Endothelial cell of umbilical vein (primary cell): ENCODE measurements at regions not wholly inside any gene's neighbourhood (a gene's known extent, or its start where the extent isn't known, plus 50 kb on each side); places are given as distances from the start of the nearest gene placed in this dataset.

Experiments used
- BruUV-seq: library from RNA; stranded (reverse); fragments of 400-500 nt; replicated peaks from 2 replicates; lab custom pipeline; 2021; lab: Mats Ljungman, UMichigan
- CTCF ChIA-PET: fragments of 300-600, 350-600 bp; sonication (Branson Sonifier 250); formaldehyde crosslinking; loops from one replicate; lab custom pipeline; 2021; ENCODE audit warnings: antibody characterized with exemption, inconsistent platforms; lab: Charles Lee
- POLR2A ChIA-PET: fragments of 300-600, 350-600 bp; sonication (Branson Sonifier 250); formaldehyde crosslinking; loops from one replicate; lab custom pipeline; 2021; ENCODE audit warnings: antibody characterized with exemption, inconsistent platforms; lab: Charles Lee
- DNase-seq: peaks from one replicate; pipeline ENCODE4 v3.0.0-alpha.2; 2011; ENCODE audit warnings: low read depth, low spot score
- FAIRE-seq: peaks from 2 replicates; lab custom pipeline; 2011; peaks lifted over from hg19 to GRCh38; lab: Jason Lieb, UNC
- H2AFZ ChIP-seq: 2 replicates; pipeline ENCODE4 v1.6.0; 2012; ENCODE audit warnings: low read depth, low read length, control low read depth, inconsistent platforms
- H3K27ac ChIP-seq: 2 replicates; pipeline ENCODE4 v1.5.1; 2011; ENCODE audit warnings: low read depth, mild to moderate bottlenecking, control low read depth, low read length, moderate library complexity; ENCODE audit not compliant: insufficient read depth
- H3K27me3 ChIP-seq, 2 experiments: 2 replicates each; pipeline versions ENCODE4 v1.6.0 to v1.6.1; 2011; ENCODE audit warnings: low read length in 2 of 2, mixed read lengths in 1 of 2; ENCODE audit not compliant: control insufficient read depth in 2 of 2, insufficient read depth in 2 of 2
- H3K36me3 ChIP-seq, 2 experiments: 2 replicates in 1 of 2; 3 replicates in 1 of 2; pipeline ENCODE4 v1.5.1; 2011; ENCODE audit warnings: low read length in 2 of 2, mild to moderate bottlenecking in 1 of 2, moderate library complexity in 1 of 2; ENCODE audit not compliant: control insufficient read depth in 2 of 2, insufficient read depth in 2 of 2; ENCODE audit errors: extremely low read depth in 1 of 2
- H3K4me1 ChIP-seq: 3 replicates; pipeline ENCODE4 v1.5.1; 2011; ENCODE audit warnings: mild to moderate bottlenecking, low read length; ENCODE audit not compliant: control insufficient read depth, insufficient read depth; ENCODE audit errors: extremely low read depth
- H3K4me2 ChIP-seq: 2 replicates; pipeline ENCODE4 v1.6.1; 2011; ENCODE audit warnings: low read length, control low read depth, mixed read lengths; ENCODE audit not compliant: insufficient read depth
- H3K4me3 ChIP-seq, 3 experiments: fragments of 200-600 bp in 1 of 3; sonication (generic), shearing (Covaris generic) in 1 of 3; replicated peaks in 1 of 3; 2 replicates each; pipeline ENCODE4 v1.5.1; 2011 to 2016; ENCODE audit warnings: control low read depth in 3 of 3, low read length in 3 of 3, mild to moderate bottlenecking in 2 of 3, inconsistent platforms in 1 of 3, low read depth in 1 of 3, moderate library complexity in 1 of 3; ENCODE audit not compliant: insufficient read depth in 1 of 3
- H3K79me2 ChIP-seq: 2 replicates; pipeline ENCODE4 v1.6.0; 2012; ENCODE audit warnings: low read length, inconsistent platforms; ENCODE audit not compliant: control insufficient read depth, insufficient read depth
- H3K9ac ChIP-seq: replicated peaks from 2 replicates; pipeline ENCODE3; 2011; ENCODE audit warnings: low read length, control low read depth; ENCODE audit not compliant: insufficient read depth; ENCODE audit errors: extremely low read depth
- H3K9me1 ChIP-seq: replicated peaks from 3 replicates; pipeline ENCODE4 v1.6.0; 2011; ENCODE audit warnings: mild to moderate bottlenecking, low read length; ENCODE audit not compliant: control insufficient read depth, insufficient read depth; ENCODE audit errors: extremely low read depth
- H3K9me3 ChIP-seq: replicated peaks from 2 replicates; pipeline ENCODE4 v1.5.1; 2012; ENCODE audit warnings: low read length, inconsistent platforms; ENCODE audit not compliant: control insufficient read depth, insufficient read depth
- H4K20me1 ChIP-seq: replicated peaks from 2 replicates; pipeline ENCODE3; 2011; ENCODE audit warnings: mild to moderate bottlenecking, low read length; ENCODE audit not compliant: control insufficient read depth, insufficient read depth; ENCODE audit errors: extremely low read depth
- EZH2 ChIP-seq: IDR thresholded peaks from 2 replicates; pipeline ENCODE4 v1.6.1; 2012; ENCODE audit warnings: borderline replicate concordance, low read depth, mild to moderate bottlenecking, moderate library complexity, low read length, inconsistent platforms; ENCODE audit not compliant: severe bottlenecking
- FOS ChIP-seq: IDR thresholded peaks from 2 replicates; pipeline ENCODE4 v1.6.1; 2011; ENCODE audit warnings: mild to moderate bottlenecking, low read length, moderate library complexity, borderline replicate concordance; ENCODE audit not compliant: insufficient read depth
- GATA2 ChIP-seq: IDR thresholded peaks from 2 replicates; pipeline ENCODE4 v1.7.0; 2011; ENCODE audit warnings: low read depth, mild to moderate bottlenecking, moderate library complexity, mixed read lengths, low read length; ENCODE audit not compliant: insufficient read length, insufficient read depth
- JUN ChIP-seq: IDR thresholded peaks from 2 replicates; pipeline ENCODE4 v1.6.1; 2011; ENCODE audit warnings: borderline replicate concordance, low read depth; ENCODE audit not compliant: insufficient read length, insufficient read depth
- MYC ChIP-seq: IDR thresholded peaks from one replicate; pipeline ENCODE4 v1.6.1; 2011; ENCODE audit warnings: mild to moderate bottlenecking, low read depth, low read length
- POLR2A ChIP-seq: IDR thresholded peaks from 2 replicates; pipeline ENCODE4 v1.6.1; 2012; ENCODE audit warnings: low read depth, mild to moderate bottlenecking, control low read depth, low read length
- POLR2AphosphoS5 ChIP-seq: IDR thresholded peaks from 2 replicates; pipeline ENCODE4 v1.6.1; 2012; ENCODE audit warnings: low read depth, mild to moderate bottlenecking, control low read depth, low read length, moderate library complexity; ENCODE audit not compliant: insufficient read depth
- dilution Hi-C: fragments of 300-500 bp; cut with MboI; formaldehyde crosslinking; loops from one replicate; pipeline ENCODE4 v1.15.0; 2019; ENCODE audit warnings: low sequenced_read_pairs; ENCODE audit not compliant: extremely low pct_ligation_motif_present
- intact Hi-C: fragments of 100-400 bp; cut with micrococcal nuclease; formaldehyde crosslinking; loops from one replicate; pipeline ENCODE4 v1.10.0; 2022
- TF ChIP-seq, protein P1 (sequence below), 2 donors: IDR thresholded peaks; 1 replicate in 1 of 2; 2 replicates in 1 of 2; pipeline ENCODE4 v1.5.1; 2011; ENCODE audit warnings: low read length in 2 of 2, mild to moderate bottlenecking in 2 of 2, moderate library complexity in 2 of 2, control low read depth in 1 of 2, inconsistent platforms in 1 of 2, low read depth in 1 of 2; ENCODE audit not compliant: insufficient read depth in 1 of 2; ENCODE audit errors: extremely low read depth in 1 of 2
- TF ChIP-seq, protein P2 (sequence below): IDR thresholded peaks from 2 replicates; pipeline ENCODE4 v1.6.1; 2011; ENCODE audit not compliant: insufficient read depth, insufficient read length

DNA sequence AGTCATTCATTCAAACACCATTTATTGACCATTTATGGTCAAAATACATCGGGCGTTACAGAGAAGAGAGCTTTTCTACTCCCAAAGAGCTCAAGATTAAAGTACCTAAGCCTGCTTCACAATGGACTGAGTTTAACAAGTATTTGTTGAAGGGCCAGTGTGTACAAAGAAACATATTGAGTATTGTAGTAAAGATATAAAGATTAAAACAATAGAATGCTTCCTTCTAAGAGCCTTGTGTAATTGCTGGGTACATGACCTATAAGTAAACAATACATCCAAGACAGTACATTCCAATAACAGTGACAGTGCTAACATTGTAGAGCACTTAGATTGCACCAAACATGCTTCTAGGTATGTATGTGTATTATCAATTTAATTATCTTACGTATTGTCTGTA lies 695.5 kb downstream of the PCDH7 start:
- TF ChIP-seq, protein P1, sequence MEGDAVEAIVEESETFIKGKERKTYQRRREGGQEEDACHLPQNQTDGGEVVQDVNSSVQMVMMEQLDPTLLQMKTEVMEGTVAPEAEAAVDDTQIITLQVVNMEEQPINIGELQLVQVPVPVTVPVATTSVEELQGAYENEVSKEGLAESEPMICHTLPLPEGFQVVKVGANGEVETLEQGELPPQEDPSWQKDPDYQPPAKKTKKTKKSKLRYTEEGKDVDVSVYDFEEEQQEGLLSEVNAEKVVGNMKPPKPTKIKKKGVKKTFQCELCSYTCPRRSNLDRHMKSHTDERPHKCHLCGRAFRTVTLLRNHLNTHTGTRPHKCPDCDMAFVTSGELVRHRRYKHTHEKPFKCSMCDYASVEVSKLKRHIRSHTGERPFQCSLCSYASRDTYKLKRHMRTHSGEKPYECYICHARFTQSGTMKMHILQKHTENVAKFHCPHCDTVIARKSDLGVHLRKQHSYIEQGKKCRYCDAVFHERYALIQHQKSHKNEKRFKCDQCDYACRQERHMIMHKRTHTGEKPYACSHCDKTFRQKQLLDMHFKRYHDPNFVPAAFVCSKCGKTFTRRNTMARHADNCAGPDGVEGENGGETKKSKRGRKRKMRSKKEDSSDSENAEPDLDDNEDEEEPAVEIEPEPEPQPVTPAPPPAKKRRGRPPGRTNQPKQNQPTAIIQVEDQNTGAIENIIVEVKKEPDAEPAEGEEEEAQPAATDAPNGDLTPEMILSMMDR (IDR thresholded peaks at IDR 0.05; ENCODE audit: extremely low read depth in 1 of 2, insufficient read depth in 1 of 2, low read depth in 1 of 2, low read length in 2 of 2) = no peak
- TF ChIP-seq EZH2 (no peak), MYC (no peak), FOS (no peak), GATA2 (no peak), JUN (no peak), POLR2A (no peak), POLR2AphosphoS5 (no peak)
- TF ChIP-seq, protein P2, sequence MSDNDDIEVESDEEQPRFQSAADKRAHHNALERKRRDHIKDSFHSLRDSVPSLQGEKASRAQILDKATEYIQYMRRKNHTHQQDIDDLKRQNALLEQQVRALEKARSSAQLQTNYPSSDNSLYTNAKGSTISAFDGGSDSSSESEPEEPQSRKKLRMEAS = no peak
- Histone ChIP-seq H3K27ac (no peak overlapping the region), H3K4me1 (no peaks in the 10 kb centered on the region), H3K4me3 (no peak overlapping the region), H3K9ac (no peak overlapping the region), H3K9me1 (no peaks in the 10 kb centered on the region), H3K79me2 (no peaks in the 10 kb centered on the region), H4K20me1 (no peaks in the 10 kb centered on the region), H2AFZ (no peak overlapping the region), H3K4me2 (no peak overlapping the region), H3K27me3 (no peaks in the 10 kb centered on the region), H3K36me3 (no peaks in the 10 kb centered on the region), H3K9me3 (no peaks in the 10 kb centered on the region)
- no peak for FAIRE-seq
- dilution Hi-C loops (no loop called here), intact Hi-C loops (no loop called here)
- ChIA-PET CTCF (no interaction called here), POLR2A (no interaction called here)
- no peak for DNase-seq
- BruUV-seq = no TSS peak
